ENCODE measurements at regions not wholly inside any gene's neighbourhood (a gene's known extent, or its start where the extent isn't known, plus 50 kb on each side); places are given as distances from the start of the nearest gene placed in this dataset.

- Histone ChIP-seq H3K4me3 (ENCODE audit: low read length) (no peak overlapping the region), H3K79me2 (ENCODE audit: low read length) (no peaks in the 10 kb centered on the region), H4K20me1 (ENCODE audit: insufficient read depth, low read length) (no peaks in the 10 kb centered on the region), H3K4me2 (ENCODE audit: low read depth, low read length) (no peak overlapping the region), H3K36me3 (replicated peaks; ENCODE audit: insufficient read depth, low read length) (no peaks in the 10 kb centered on the region), H3K9me2 (replicated peaks; ENCODE audit: insufficient read depth, low read length) (no peaks in the 10 kb centered on the region), H3K27ac (ENCODE audit: low read length) (no peak overlapping the region), H3F3A (ENCODE audit: insufficient read depth, low read length) (no peaks in the 10 kb centered on the region), H3K4me1 (ENCODE audit: low read length) (no peaks in the 10 kb centered on the region), H3K27me3 (replicated peaks; ENCODE audit: insufficient read depth, low read length) (peaks cover 63% of the 10 kb centered on the region), H3K9me3 (replicated peaks; ENCODE audit: insufficient read depth, low read length) (no peaks in the 10 kb centered on the region), H2AFZ (ENCODE audit: low read length) (no peak overlapping the region), H3K9ac (ENCODE audit: low read length) (no peak overlapping the region)
- no peak for DNase-seq
- TF ChIP-seq CTCF (IDR thresholded peaks at IDR 0.05; ENCODE audit: low read length) (no peak), EZH2 (optimal IDR thresholded peaks at IDR 0.05; ENCODE audit: low read depth, low read length) (no peak), EZH2phosphoT487 (IDR thresholded peaks at IDR 0.05; ENCODE audit: low read length) (no peak)
Measured at GRCh38 chr1:37118790-37119189, 84.5 kb upstream of the GRIK3 start.

- no peak overlapping the region for H3K27ac ChIP-seq (ENCODE audit: low read length)
- H3K4me1 ChIP-seq (ENCODE audit: low read length) = no peaks in the 10 kb centered on the region
- H3F3A ChIP-seq (ENCODE audit: insufficient read depth, low read length) = no peaks in the 10 kb centered on the region
- no peak for TF ChIP-seq CTCF (IDR thresholded peaks at IDR 0.05; ENCODE audit: low read length)
- TF ChIP-seq EZH2phosphoT487 (IDR thresholded peaks at IDR 0.05; ENCODE audit: low read length) = no peak
- no peak for TF ChIP-seq EZH2 (optimal IDR thresholded peaks at IDR 0.05; ENCODE audit: low read depth, low read length)
- no peaks in the 10 kb centered on the region for H3K9me3 ChIP-seq (replicated peaks; ENCODE audit: insufficient read depth, low read length)
- no peak overlapping the region for H2AFZ ChIP-seq (ENCODE audit: low read length)
- no peak for DNase-seq
- no peaks in the 10 kb centered on the region for H4K20me1 ChIP-seq (ENCODE audit: insufficient read depth, low read length)
- H3K9ac ChIP-seq (ENCODE audit: low read length) = no peak overlapping the region
- H3K27me3 ChIP-seq (replicated peaks; ENCODE audit: insufficient read depth, low read length) = peaks cover 60% of the 10 kb centered on the region
- H3K9me2 ChIP-seq (replicated peaks; ENCODE audit: insufficient read depth, low read length) = no peaks in the 10 kb centered on the region
- no peaks in the 10 kb centered on the region for H3K36me3 ChIP-seq (replicated peaks; ENCODE audit: insufficient read depth, low read length)
- H3K4me3 ChIP-seq (ENCODE audit: low read length) = no peak overlapping the region
- no peaks in the 10 kb centered on the region for H3K79me2 ChIP-seq (ENCODE audit: low read length)
- no peak overlapping the region for H3K4me2 ChIP-seq (ENCODE audit: low read depth, low read length)
Measured at GRCh38 chr1:37120279-37120678, 86.0 kb upstream of the GRIK3 start.

- no peaks in the 10 kb centered on the region for H3K79me2 ChIP-seq (ENCODE audit: low read length)
- no peaks in the 10 kb centered on the region for H3K36me3 ChIP-seq (replicated peaks; ENCODE audit: insufficient read depth, low read length)
- H3F3A ChIP-seq (ENCODE audit: insufficient read depth, low read length) = no peaks in the 10 kb centered on the region
- TF ChIP-seq CTCF (IDR thresholded peaks at IDR 0.05; ENCODE audit: low read length) (no peak), EZH2 (optimal IDR thresholded peaks at IDR 0.05; ENCODE audit: low read depth, low read length) (no peak), EZH2phosphoT487 (IDR thresholded peaks at IDR 0.05; ENCODE audit: low read length) (no peak)
- no peak overlapping the region for H3K4me2 ChIP-seq (ENCODE audit: low read depth, low read length)
- peaks cover 48% of the 10 kb centered on the region for H3K27me3 ChIP-seq (replicated peaks; ENCODE audit: insufficient read depth, low read length)
- H4K20me1 ChIP-seq (ENCODE audit: insufficient read depth, low read length) = no peaks in the 10 kb centered on the region
- H3K4me3 ChIP-seq (ENCODE audit: low read length) = no peak overlapping the region
- no peak overlapping the region for H2AFZ ChIP-seq (ENCODE audit: low read length)
- H3K9me3 ChIP-seq (replicated peaks; ENCODE audit: insufficient read depth, low read length) = no peaks in the 10 kb centered on the region
- H3K4me1 ChIP-seq (ENCODE audit: low read length) = no peaks in the 10 kb centered on the region
- H3K27ac ChIP-seq (ENCODE audit: low read length) = no peak overlapping the region
- no peak for DNase-seq
- H3K9ac ChIP-seq (ENCODE audit: low read length) = no peak overlapping the region
- H3K9me2 ChIP-seq (replicated peaks; ENCODE audit: insufficient read depth, low read length) = no peaks in the 10 kb centered on the region
Measured at GRCh38 chr1:37123276-37124115, 89.2 kb upstream of the GRIK3 start.

Measured in MM.1S (cell line).